Gastrocnemius medialis (tissue), 4 donors: ENCODE measurements at regions not wholly inside any gene's neighbourhood (a gene's known extent, or its start where the extent isn't known, plus 50 kb on each side); places are given as distances from the start of the nearest gene placed in this dataset.

Experiments
- ATAC-seq, 2 donors: fragments of 150-250 bp; one replicate each; pipeline ENCODE4 v1.9.1; 2016
- DNase-seq, 2 donors: peaks; one replicate each; pipeline ENCODE4 v3.0.0-alpha.2; 2019
- H3K27ac ChIP-seq, 4 donors: fragments of 200-600 bp; sonication (generic); 1 replicate in 1 of 4; 2 replicates in 3 of 4; pipeline ENCODE4 v1.5.1; 2016 to 2018; ENCODE audit warnings: mild to moderate bottlenecking in 2 of 4, moderate library complexity in 1 of 4
- H3K27me3 ChIP-seq, 3 donors: fragments of 200-600 bp; sonication (generic) in 2 of 3; 1 replicate in 1 of 3; 2 replicates in 2 of 3; pipeline versions ENCODE4 v1.5.1 to v1.6.0; 2016 to 2019; ENCODE audit warnings: mild to moderate bottlenecking in 1 of 3, moderate library complexity in 1 of 3
- H3K36me3 ChIP-seq, 2 donors: fragments of 200-600 bp; sonication (generic) in 1 of 2; one replicate each; pipeline ENCODE4 v1.5.1; 2017 to 2018
- H3K4me1 ChIP-seq, 2 donors: fragments of 200-600 bp; sonication (generic) in 1 of 2; one replicate each; pipeline ENCODE4 v1.5.1; 2016 to 2017; ENCODE audit warnings: mild to moderate bottlenecking in 2 of 2
- H3K4me3 ChIP-seq, 4 donors: fragments of 200-600 bp; sonication (generic) in 3 of 4; 1 replicate in 1 of 4; 2 replicates in 3 of 4; pipeline ENCODE4 v1.5.1; 2016 to 2019; ENCODE audit warnings: mild to moderate bottlenecking in 2 of 4
- H3K9me3 ChIP-seq, 3 donors: fragments of 200-600 bp; sonication (generic) in 2 of 3; 1 replicate in 1 of 3; 2 replicates in 2 of 3; pipeline ENCODE4 v1.5.1; 2016 to 2019
- CTCF ChIP-seq, 5 experiments: fragments of 450-650 bp in 3 of 5; fragments of 200-600 bp in 2 of 5; sonication (generic) in 2 of 5; IDR thresholded peaks in 4 of 5; conservative IDR thresholded peaks in 1 of 5; 1 replicate in 4 of 5; 2 replicates in 1 of 5; pipeline ENCODE4 v1.5.1; 2016 to 2019; ENCODE audit warnings: antibody characterized with exemption in 5 of 5, mild to moderate bottlenecking in 3 of 5, moderate library complexity in 3 of 5
- POLR2A ChIP-seq, 2 donors: fragments of 450-650 bp; IDR thresholded peaks; one replicate each; pipeline ENCODE4 v1.6.1; 2017; ENCODE audit warnings: antibody characterized with exemption in 2 of 2, mild to moderate bottlenecking in 2 of 2, moderate library complexity in 2 of 2
- in situ Hi-C, 4 donors: fragments of 200-750 bp; cut with MboI; loops; one replicate each; pipeline versions ENCODE4 v1.15.0 to v1.8.0; 2017; ENCODE audit warnings: low sequenced_read_pairs in 4 of 4
- intact Hi-C: fragments of 100-400 bp; cut with DNase I; formaldehyde crosslinking; loops from one replicate; pipeline ENCODE4 v1.15.1; 2023; ENCODE audit warnings: low total_unique reads

GRCh38 chr16:65663774-65664173 is 541.9 kb upstream of the CDH11 start:
- in situ Hi-C loops = no loop called here
- Histone ChIP-seq H3K27me3 (no peaks in the 10 kb centered on the region), H3K36me3 (no peaks in the 10 kb centered on the region), H3K4me1 (no peaks in the 10 kb centered on the region), H3K4me3 (no peak overlapping the region), H3K27ac (no peak overlapping the region), H3K9me3 (no peaks in the 10 kb centered on the region)
- ATAC-seq = no peak
- no peak for DNase-seq
- TF ChIP-seq POLR2A (IDR thresholded peaks at IDR 0.05) (no peak), CTCF (IDR thresholded peaks at IDR 0.05 in 4 of 5, conservative IDR thresholded peaks at IDR 0.05 in 1 of 5) (no peak)
- intact Hi-C loops = no loop called here

DNA sequence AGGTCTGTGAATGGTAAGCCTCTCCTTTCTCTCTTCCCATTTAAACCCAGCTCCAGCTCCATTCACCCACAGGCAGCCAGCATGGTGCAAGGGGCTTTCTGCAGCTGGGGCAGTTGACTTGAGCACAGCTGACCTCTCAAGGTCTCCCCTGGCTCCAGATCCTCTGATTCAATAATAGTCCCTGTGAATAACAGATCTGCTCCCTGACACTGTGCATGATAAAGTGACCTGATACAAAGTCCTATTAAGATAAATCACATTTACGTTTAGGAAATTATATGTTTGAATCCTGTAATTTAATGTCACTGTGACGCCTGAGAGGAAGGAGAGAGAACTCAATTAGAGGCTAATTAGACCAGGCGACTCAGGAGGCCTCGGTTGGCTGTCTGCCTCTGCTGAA is 540.4 kb upstream of the CDH11 start:
- TF ChIP-seq POLR2A (IDR thresholded peaks at IDR 0.05) = no peak
- TF ChIP-seq CTCF (IDR thresholded peaks at IDR 0.05 in 4 of 5, conservative IDR thresholded peaks at IDR 0.05 in 1 of 5) = no peak
- H3K9me3 ChIP-seq = no peaks in the 10 kb centered on the region
- in situ Hi-C loops (no loop called here), intact Hi-C loops (no loop called here)
- no peak overlapping the region for H3K4me3 ChIP-seq
- no peaks in the 10 kb centered on the region for H3K4me1 ChIP-seq
- no peaks in the 10 kb centered on the region for H3K36me3 ChIP-seq
- no peak for ATAC-seq
- no peak overlapping the region for H3K27ac ChIP-seq
- H3K27me3 ChIP-seq = peaks cover 0 to 4% (median 0%) of the 10 kb centered on the region in 3 donors
- DNase-seq = no peak

- intact Hi-C loops (no loop called here), in situ Hi-C loops (no loop called here)
- peaks cover 0 to 4% (median 0%) of the 10 kb centered on the region in 3 donors for H3K27me3 ChIP-seq
- ATAC-seq (no peak), DNase-seq (no peak)
- H3K4me3 ChIP-seq = no peak overlapping the region
- H3K36me3 ChIP-seq = no peaks in the 10 kb centered on the region
- H3K4me1 ChIP-seq = no peaks in the 10 kb centered on the region
- no peak overlapping the region for H3K27ac ChIP-seq
- TF ChIP-seq POLR2A (IDR thresholded peaks at IDR 0.05) (no peak), CTCF (IDR thresholded peaks at IDR 0.05 in 4 of 5, conservative IDR thresholded peaks at IDR 0.05 in 1 of 5) (no peak)
- no peaks in the 10 kb centered on the region for H3K9me3 ChIP-seq
Measured at GRCh38 chr16:65661558-65661957, 539.7 kb upstream of the CDH11 start.

DNA sequence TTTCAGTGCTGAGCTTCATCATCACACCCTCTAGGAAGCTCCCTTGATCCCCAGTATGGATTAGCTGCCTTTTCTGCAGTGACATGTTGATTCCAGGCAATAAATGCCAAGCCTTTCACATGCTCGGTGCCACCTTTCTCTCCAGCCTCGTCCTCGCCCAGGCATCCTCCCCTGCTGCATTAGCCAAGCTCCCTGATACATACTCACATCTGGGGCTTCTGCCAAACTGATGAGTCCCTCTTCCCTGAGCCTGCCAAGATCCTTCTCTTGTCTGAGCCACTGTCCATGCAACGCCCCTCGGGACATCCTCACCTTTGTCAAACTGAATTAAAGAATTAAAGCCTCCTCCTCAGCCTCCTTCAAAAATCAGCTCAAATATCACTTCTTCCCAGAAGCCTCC is 538.5 kb upstream of the CDH11 start:
- intact Hi-C loops = no loop called here
- DNase-seq = no peak
- TF ChIP-seq CTCF (IDR thresholded peaks at IDR 0.05 in 4 of 5, conservative IDR thresholded peaks at IDR 0.05 in 1 of 5) = no peak
- TF ChIP-seq POLR2A (IDR thresholded peaks at IDR 0.05) = no peak
- Histone ChIP-seq H3K4me1 (no peaks in the 10 kb centered on the region), H3K9me3 (no peaks in the 10 kb centered on the region), H3K27ac (no peak overlapping the region), H3K36me3 (no peaks in the 10 kb centered on the region), H3K4me3 (no peak overlapping the region), H3K27me3 (peaks cover 0 to 9% (median 0%) of the 10 kb centered on the region in 3 donors)
- ATAC-seq = no peak
- in situ Hi-C loops = no loop called here

DNA sequence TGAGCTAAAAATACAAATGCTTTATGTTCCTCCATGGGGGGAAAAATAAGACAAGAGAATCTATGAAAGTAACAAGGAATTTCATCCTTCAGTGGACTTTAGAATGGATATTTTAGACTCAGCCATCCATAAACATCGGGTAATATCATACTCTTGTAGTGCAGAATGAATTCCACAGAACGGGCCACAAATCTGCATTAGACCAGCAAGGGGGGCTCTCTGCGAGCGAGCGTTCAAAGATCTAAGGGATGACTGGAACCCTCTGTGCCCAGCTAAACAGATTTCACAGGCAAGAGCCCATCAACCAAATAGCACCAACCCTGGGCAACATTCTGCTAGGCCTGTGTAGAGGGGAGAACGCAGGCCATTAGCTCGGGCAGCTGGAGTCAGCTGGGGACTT is 537.9 kb upstream of the CDH11 start:
- Histone ChIP-seq H3K27ac (no peak overlapping the region), H3K36me3 (no peaks in the 10 kb centered on the region), H3K9me3 (no peaks in the 10 kb centered on the region), H3K4me3 (no peak overlapping the region), H3K27me3 (peaks cover 0 to 9% (median 0%) of the 10 kb centered on the region in 3 donors), H3K4me1 (no peaks in the 10 kb centered on the region)
- TF ChIP-seq CTCF (IDR thresholded peaks at IDR 0.05 in 4 of 5, conservative IDR thresholded peaks at IDR 0.05 in 1 of 5) (no peak), POLR2A (IDR thresholded peaks at IDR 0.05) (no peak)
- in situ Hi-C loops = no loop called here
- intact Hi-C loops = no loop called here
- no peak for DNase-seq
- no peak for ATAC-seq
